Kidney epithelial cell (primary cell): ENCODE measurements at regions not wholly inside any gene's neighbourhood (a gene's known extent, or its start where the extent isn't known, plus 50 kb on each side); places are given as distances from the start of the nearest gene placed in this dataset.

Source experiments
- DNase-seq: peaks from one replicate; pipeline ENCODE4 v3.0.0-alpha.2; 2010; ENCODE audit warnings: low read depth
- H3K27me3 ChIP-seq: 2 replicates; pipeline ENCODE4 v1.6.0; 2011; ENCODE audit warnings: low read length; ENCODE audit not compliant: control insufficient read depth, insufficient read depth
- H3K36me3 ChIP-seq: 2 replicates; pipeline ENCODE4 v1.5.1; 2011; ENCODE audit warnings: low read length; ENCODE audit not compliant: control insufficient read depth, insufficient read depth
- H3K4me3 ChIP-seq: 2 replicates; pipeline ENCODE4 v1.5.1; 2011; ENCODE audit warnings: low read depth, mild to moderate bottlenecking, control low read depth, low read length
- CTCF ChIP-seq: IDR thresholded peaks from 2 replicates; pipeline ENCODE4 v1.5.1; 2011; ENCODE audit warnings: mild to moderate bottlenecking, moderate library complexity, low read length, control low read depth, inconsistent platforms; ENCODE audit not compliant: insufficient read depth, poor library complexity, severe bottlenecking

GRCh38 chr22:47898946-47899345 is 1136.5 kb downstream of the TBC1D22A start:
- Histone ChIP-seq H3K36me3 (no peaks in the 10 kb centered on the region), H3K4me3 (no peak overlapping the region), H3K27me3 (no peaks in the 10 kb centered on the region)
- no peak for TF ChIP-seq CTCF
- DNase-seq, result no peak

GRCh38 chr22:47891609-47892008 is 1129.2 kb downstream of the TBC1D22A start:
- Histone ChIP-seq H3K4me3 (no peak overlapping the region), H3K36me3 (no peaks in the 10 kb centered on the region), H3K27me3 (no peaks in the 10 kb centered on the region)
- TF ChIP-seq CTCF, result no peak
- no peak for DNase-seq

GRCh38 chr22:47888817-47889216 is 1126.4 kb downstream of the TBC1D22A start:
- H3K27me3 ChIP-seq, result no peaks in the 10 kb centered on the region
- DNase-seq, result no peak
- no peak for TF ChIP-seq CTCF
- H3K4me3 ChIP-seq, result no peak overlapping the region
- no peaks in the 10 kb centered on the region for H3K36me3 ChIP-seq

GRCh38 chr22:47884775-47885174 is 1122.3 kb downstream of the TBC1D22A start:
- no peak for TF ChIP-seq CTCF
- no peak for DNase-seq
- H3K4me3 ChIP-seq, result no peak overlapping the region

DNA sequence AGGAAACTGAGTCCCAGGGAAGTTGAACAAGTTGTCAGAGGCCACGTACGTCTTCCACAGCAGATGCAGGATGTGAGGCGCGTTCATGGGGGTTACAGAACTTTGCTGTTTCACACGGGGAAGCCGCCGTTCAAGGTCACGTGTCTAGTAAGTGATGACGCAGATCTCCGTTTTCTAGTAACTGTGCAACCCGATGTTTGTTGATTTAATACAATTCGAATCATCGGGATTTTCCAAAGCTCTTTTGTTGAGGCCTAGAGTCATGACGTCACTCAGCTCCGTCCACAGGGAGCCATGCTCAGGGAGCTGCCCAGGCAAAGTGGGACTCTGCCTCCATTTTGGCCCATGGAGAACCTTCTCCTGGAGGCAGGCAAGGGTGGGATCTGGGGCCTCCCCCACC is 1121.8 kb downstream of the TBC1D22A start:
- Histone ChIP-seq H3K36me3 (no peaks in the 10 kb centered on the region), H3K27me3 (no peaks in the 10 kb centered on the region), H3K4me3 (no peak overlapping the region)
- no peak for TF ChIP-seq CTCF
- DNase-seq, result no peak

More at GRCh38 chr22:47884775-47885174, 1122.3 kb downstream of the TBC1D22A start:
- Histone ChIP-seq H3K36me3 (no peaks in the 10 kb centered on the region), H3K27me3 (no peaks in the 10 kb centered on the region)

GRCh38 chr22:47883757-47884156 is 1121.3 kb downstream of the TBC1D22A start:
- Histone ChIP-seq H3K27me3 (no peaks in the 10 kb centered on the region), H3K4me3 (no peak overlapping the region), H3K36me3 (no peaks in the 10 kb centered on the region)
- no peak for DNase-seq
- no peak for TF ChIP-seq CTCF
